ENCODE measurements at regions not wholly inside any gene's neighbourhood (a gene's known extent, or its start where the extent isn't known, plus 50 kb on each side); places are given as distances from the start of the nearest gene placed in this dataset.

GRCh38 chr18:76766429-76766828 lies 55.9 kb upstream of the ZNF236 start:
- no peak for ATAC-seq
- H3K36me3 Mint-ChIP-seq: peaks cover 3% of the 10 kb centered on the region; the same call in 1 of the 2 replicates
- ChIA-PET CTCF (no interaction called here), POLR2A (no interaction called here)
- no peak for DNase-seq (ENCODE audit: low spot score)
- H3K27ac Mint-ChIP-seq: no peak overlapping the region
- no peak overlapping the region for H3K4me3 Mint-ChIP-seq
- no peaks in the 10 kb centered on the region for H3K4me1 Mint-ChIP-seq
- no peak for TF ChIP-seq MLX (CRISPR knock-in tag; IDR thresholded peaks at IDR 0.05)
- no peak for TF ChIP-seq TP53 (CRISPR knock-in tag; IDR thresholded peaks at IDR 0.05)
- no peak for TF ChIP-seq NFATC4 (CRISPR knock-in tag; IDR thresholded peaks at IDR 0.05)
- TF ChIP-seq ATF1 (CRISPR knock-in tag; IDR thresholded peaks at IDR 0.05): no peak
- TF ChIP-seq ZBTB21 (CRISPR knock-in tag; IDR thresholded peaks at IDR 0.05; ENCODE audit: borderline replicate concordance): no peak
- peaks cover 25% of the 10 kb centered on the region for H3K9me3 Mint-ChIP-seq
- H3K27me3 Mint-ChIP-seq (ENCODE audit: low read depth): no peaks in the 10 kb centered on the region; the same call in 1 of the 2 replicates

- ChIA-PET POLR2A (no interaction called here), CTCF (no interaction called here)
- H3K27ac Mint-ChIP-seq: no peak overlapping the region
- H3K9me3 Mint-ChIP-seq: peaks cover 29% of the 10 kb centered on the region
- TF ChIP-seq SP1 (CRISPR knock-in tag; conservative IDR thresholded peaks at IDR 0.05) (no peak), PRRX2 (CRISPR knock-in tag; IDR thresholded peaks at IDR 0.05) (no peak), E2F4 (CRISPR knock-in tag; IDR thresholded peaks at IDR 0.05; ENCODE audit: borderline replicate concordance, low read depth) (no peak), STAT6 (CRISPR knock-in tag; conservative IDR thresholded peaks at IDR 0.05; ENCODE audit: low read depth) (no peak), FOXJ3 (CRISPR knock-in tag; IDR thresholded peaks at IDR 0.05; ENCODE audit: borderline replicate concordance) (no peak), NFATC4 (CRISPR knock-in tag; IDR thresholded peaks at IDR 0.05) (no peak), ZNF532 (CRISPR knock-in tag; IDR thresholded peaks at IDR 0.05; ENCODE audit: borderline replicate concordance) (no peak), ATF2 (CRISPR knock-in tag; IDR thresholded peaks at IDR 0.05; ENCODE audit: borderline replicate concordance, low read depth) (no peak), GABPB1 (CRISPR knock-in tag; IDR thresholded peaks at IDR 0.05) (no peak), SMAD3 (CRISPR knock-in tag; IDR thresholded peaks at IDR 0.05; ENCODE audit: borderline replicate concordance) (no peak), ATF6 (CRISPR knock-in tag; IDR thresholded peaks at IDR 0.05) (no peak), CDX4 (CRISPR knock-in tag; IDR thresholded peaks at IDR 0.05; ENCODE audit: borderline replicate concordance) (no peak), EMX1 (CRISPR knock-in tag; IDR thresholded peaks at IDR 0.05) (no peak)
- peaks cover 3% of the 10 kb centered on the region; the same call in 1 of the 2 replicates for H3K36me3 Mint-ChIP-seq
- no peak for ATAC-seq
- no peak overlapping the region for H3K4me3 Mint-ChIP-seq
- no peaks in the 10 kb centered on the region for H3K4me1 Mint-ChIP-seq
- DNase-seq (ENCODE audit: low spot score): no peak
- H3K27me3 Mint-ChIP-seq (ENCODE audit: low read depth): no peaks in the 10 kb centered on the region; the same call in 1 of the 2 replicates
Observed at GRCh38 chr18:76765649-76766048, 56.7 kb upstream of the ZNF236 start.
